Type B pancreatic cell (in vitro differentiated cells): ENCODE measurements at regions not wholly inside any gene's neighbourhood (a gene's known extent, or its start where the extent isn't known, plus 50 kb on each side); places are given as distances from the start of the nearest gene placed in this dataset.

Experiments used
- DNase-seq: peaks from one replicate; pipeline ENCODE4 v3.0.0; 2021; ENCODE audit warnings: mixed read lengths; ENCODE audit not compliant: unreplicated experiment; ENCODE audit errors: extremely low spot score
- H3K27ac Mint-ChIP-seq: 2 replicates; pipeline ENCODE4 v1.8.0; 2021; ENCODE audit warnings: mild to moderate bottlenecking, mixed read lengths
- H3K27me3 Mint-ChIP-seq: 2 replicates; pipeline ENCODE4 v1.8.0; 2021; ENCODE audit warnings: mixed read lengths
- H3K36me3 Mint-ChIP-seq: 2 replicates; pipeline ENCODE4 v1.8.0; 2021; ENCODE audit warnings: mixed read lengths
- H3K4me1 Mint-ChIP-seq: one replicate; pipeline ENCODE4 v1.8.0; 2021; ENCODE audit warnings: mixed read lengths; ENCODE audit not compliant: unreplicated experiment
- H3K4me3 Mint-ChIP-seq: 2 replicates; pipeline ENCODE4 v1.8.0; 2021; ENCODE audit warnings: mild to moderate bottlenecking, mixed read lengths
- H3K9me3 Mint-ChIP-seq: 2 replicates; pipeline ENCODE4 v1.8.0; 2021; ENCODE audit warnings: mixed read lengths
- TF ChIP-seq, protein P1 (sequence below): fragments of 200-600 bp; sonication (generic); conservative IDR thresholded peaks from 2 replicates; pipeline ENCODE4 v1.5.0; 2021; ENCODE audit warnings: antibody characterized with exemption, mild to moderate bottlenecking

DNA sequence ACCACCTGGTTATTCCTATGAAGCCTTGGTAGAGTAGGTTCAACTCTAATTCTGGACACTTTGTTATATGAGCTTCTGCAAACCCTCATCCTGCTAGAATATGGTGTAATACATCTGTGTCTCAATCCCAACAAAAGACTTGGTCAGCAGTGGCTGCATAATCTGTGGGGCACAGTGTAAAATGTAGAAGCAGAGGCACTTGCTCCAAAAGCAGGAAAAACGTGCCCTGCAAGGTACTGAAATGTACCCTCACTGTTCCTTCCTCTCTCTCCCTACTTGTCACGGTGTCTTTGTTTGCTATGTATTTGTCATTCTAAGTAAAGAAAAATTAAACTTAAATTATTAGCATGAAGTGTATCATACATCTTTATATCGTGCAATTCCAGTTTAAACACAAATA, 267.9 kb downstream of the BCL11B start:
- Mint-ChIP-seq H3K4me1 (peaks cover 4% of the 10 kb centered on the region), H3K9me3 (no peaks in the 10 kb centered on the region), H3K27ac (no peak overlapping the region), H3K36me3 (no peaks in the 10 kb centered on the region), H3K27me3 (no peaks in the 10 kb centered on the region), H3K4me3 (no peak overlapping the region)
- TF ChIP-seq, protein P1, sequence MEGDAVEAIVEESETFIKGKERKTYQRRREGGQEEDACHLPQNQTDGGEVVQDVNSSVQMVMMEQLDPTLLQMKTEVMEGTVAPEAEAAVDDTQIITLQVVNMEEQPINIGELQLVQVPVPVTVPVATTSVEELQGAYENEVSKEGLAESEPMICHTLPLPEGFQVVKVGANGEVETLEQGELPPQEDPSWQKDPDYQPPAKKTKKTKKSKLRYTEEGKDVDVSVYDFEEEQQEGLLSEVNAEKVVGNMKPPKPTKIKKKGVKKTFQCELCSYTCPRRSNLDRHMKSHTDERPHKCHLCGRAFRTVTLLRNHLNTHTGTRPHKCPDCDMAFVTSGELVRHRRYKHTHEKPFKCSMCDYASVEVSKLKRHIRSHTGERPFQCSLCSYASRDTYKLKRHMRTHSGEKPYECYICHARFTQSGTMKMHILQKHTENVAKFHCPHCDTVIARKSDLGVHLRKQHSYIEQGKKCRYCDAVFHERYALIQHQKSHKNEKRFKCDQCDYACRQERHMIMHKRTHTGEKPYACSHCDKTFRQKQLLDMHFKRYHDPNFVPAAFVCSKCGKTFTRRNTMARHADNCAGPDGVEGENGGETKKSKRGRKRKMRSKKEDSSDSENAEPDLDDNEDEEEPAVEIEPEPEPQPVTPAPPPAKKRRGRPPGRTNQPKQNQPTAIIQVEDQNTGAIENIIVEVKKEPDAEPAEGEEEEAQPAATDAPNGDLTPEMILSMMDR: no peak
- DNase-seq: no peak

DNA sequence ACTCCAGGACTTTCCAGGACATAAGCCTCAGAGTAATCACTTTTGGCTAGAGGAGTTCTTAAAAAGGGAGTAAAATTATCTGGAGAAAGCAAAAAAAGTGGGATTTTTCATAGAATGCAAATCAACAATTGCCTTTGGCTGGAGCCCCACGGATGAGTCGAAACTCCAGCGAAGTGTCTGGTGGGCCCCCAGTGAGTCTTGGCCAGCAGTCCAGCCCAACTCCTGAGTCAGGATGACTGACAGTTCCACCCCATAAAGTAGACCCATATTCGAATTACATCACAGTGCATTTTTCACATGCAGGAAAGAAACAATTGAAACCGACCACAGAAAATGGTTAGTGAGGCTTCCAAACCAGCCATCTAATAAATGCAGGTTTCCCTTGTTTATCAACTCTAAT, 265.7 kb downstream of the BCL11B start:
- TF ChIP-seq, protein P1: no peak
- H3K27ac Mint-ChIP-seq: no peak overlapping the region
- no peak for DNase-seq
- no peaks in the 10 kb centered on the region for H3K9me3 Mint-ChIP-seq
- H3K27me3 Mint-ChIP-seq: no peaks in the 10 kb centered on the region
- no peaks in the 10 kb centered on the region for H3K36me3 Mint-ChIP-seq
- H3K4me1 Mint-ChIP-seq: peaks cover 4% of the 10 kb centered on the region
- H3K4me3 Mint-ChIP-seq: no peak overlapping the region

DNA sequence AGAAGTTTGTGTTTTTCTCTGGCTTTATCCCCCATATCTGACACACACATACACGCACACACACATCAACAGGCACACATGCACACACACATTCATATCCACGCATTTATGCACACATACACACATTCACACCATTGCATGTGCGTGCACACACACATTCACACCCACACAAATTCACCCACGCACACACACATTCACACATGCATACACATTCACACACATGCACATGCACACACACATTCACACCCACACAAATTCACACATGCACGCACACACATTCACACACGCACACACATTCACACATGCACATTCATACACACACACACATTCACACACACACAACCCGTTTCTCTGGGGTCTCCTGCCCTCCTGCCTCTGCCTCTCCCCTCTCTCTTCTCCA, 264.2 kb downstream of the BCL11B start:
- Mint-ChIP-seq H3K4me3 (no peak overlapping the region), H3K4me1 (peaks cover 4% of the 10 kb centered on the region), H3K36me3 (no peaks in the 10 kb centered on the region), H3K9me3 (no peaks in the 10 kb centered on the region), H3K27ac (no peak overlapping the region), H3K27me3 (no peaks in the 10 kb centered on the region)
- no peak for DNase-seq
- TF ChIP-seq, protein P1: no peak

DNA sequence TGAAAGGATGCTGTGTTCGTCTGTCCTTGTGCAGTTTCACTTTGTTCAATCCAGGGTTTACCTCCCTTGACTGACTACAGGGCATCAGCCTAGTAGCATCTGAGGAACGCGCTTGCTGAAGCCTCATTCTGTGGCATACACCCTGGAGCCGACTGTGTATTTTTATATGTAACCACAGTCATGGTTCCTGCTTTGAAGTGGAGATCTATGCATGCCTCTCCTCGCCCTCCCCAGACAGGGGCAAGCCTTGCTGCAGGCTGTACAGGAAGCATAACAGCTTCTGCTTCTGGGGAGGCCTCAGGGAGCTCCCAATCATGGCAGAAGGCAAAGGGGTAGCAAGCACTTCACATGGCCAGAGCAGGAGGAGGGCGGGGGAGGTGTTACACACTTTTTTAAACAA, 262.1 kb downstream of the BCL11B start:
- no peaks in the 10 kb centered on the region for H3K9me3 Mint-ChIP-seq

DNA sequence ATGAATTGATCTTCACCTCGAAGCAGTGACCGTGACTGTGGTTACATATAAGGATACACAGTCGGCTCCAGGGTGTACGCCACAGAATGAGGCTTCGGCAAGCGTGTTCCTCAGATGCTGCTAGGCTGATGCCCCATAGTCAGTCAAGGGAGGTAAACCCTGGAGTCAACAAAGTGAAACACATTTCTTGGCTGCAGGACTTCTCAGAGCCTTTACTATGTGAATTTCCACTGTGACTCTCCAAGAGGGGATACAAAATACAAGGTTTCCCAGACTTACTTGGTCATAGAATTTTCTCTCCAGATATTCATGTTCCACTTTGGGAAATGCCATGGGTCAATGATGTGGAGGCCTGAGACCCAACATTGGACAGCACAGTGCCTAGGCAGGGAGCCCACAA, 260.6 kb downstream of the BCL11B start:
- Mint-ChIP-seq H3K9me3 (no peaks in the 10 kb centered on the region), H3K27me3 (no peaks in the 10 kb centered on the region), H3K27ac (no peak overlapping the region), H3K36me3 (no peaks in the 10 kb centered on the region), H3K4me3 (no peak overlapping the region), H3K4me1 (no peaks in the 10 kb centered on the region)
- peak; percentile 51 for DNase-seq
- TF ChIP-seq, protein P1: no peak

More for the DNA sequence above, 262.1 kb downstream of the BCL11B start:
- H3K27me3 Mint-ChIP-seq: no peaks in the 10 kb centered on the region
- no peaks in the 10 kb centered on the region for H3K4me1 Mint-ChIP-seq
- H3K27ac Mint-ChIP-seq: no peak overlapping the region
- no peak for DNase-seq
- TF ChIP-seq, protein P1: no peak
- H3K4me3 Mint-ChIP-seq: no peak overlapping the region
- H3K36me3 Mint-ChIP-seq: no peaks in the 10 kb centered on the region

DNA sequence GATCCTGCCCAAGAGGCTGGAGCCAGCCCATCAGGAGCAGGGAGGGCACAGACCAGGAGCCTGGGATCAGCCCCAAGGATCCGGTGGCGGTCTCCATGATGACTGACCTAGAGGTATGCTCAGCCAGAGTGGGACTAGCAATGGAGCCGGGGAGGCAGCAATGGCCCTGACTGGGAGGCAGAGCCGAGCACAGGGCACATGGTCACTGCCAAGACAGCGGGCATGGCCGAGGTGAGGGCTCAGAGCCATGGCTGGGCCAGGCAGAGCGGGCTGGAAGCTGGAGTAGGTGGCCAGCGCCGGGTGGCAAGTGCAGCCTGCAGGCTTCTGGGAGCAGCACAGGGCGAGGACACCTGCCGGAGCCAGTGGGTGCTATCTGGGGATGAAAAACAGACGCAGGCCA, 259.3 kb downstream of the BCL11B start:
- Mint-ChIP-seq H3K4me1 (no peaks in the 10 kb centered on the region), H3K27ac (no peak overlapping the region), H3K9me3 (no peaks in the 10 kb centered on the region), H3K36me3 (no peaks in the 10 kb centered on the region), H3K4me3 (no peak overlapping the region), H3K27me3 (no peaks in the 10 kb centered on the region)
- TF ChIP-seq, protein P1: no peak
- DNase-seq: no peak
